ENCODE measurements at regions not wholly inside any gene's neighbourhood (a gene's known extent, or its start where the extent isn't known, plus 50 kb on each side); places are given as distances from the start of the nearest gene placed in this dataset.

DNA sequence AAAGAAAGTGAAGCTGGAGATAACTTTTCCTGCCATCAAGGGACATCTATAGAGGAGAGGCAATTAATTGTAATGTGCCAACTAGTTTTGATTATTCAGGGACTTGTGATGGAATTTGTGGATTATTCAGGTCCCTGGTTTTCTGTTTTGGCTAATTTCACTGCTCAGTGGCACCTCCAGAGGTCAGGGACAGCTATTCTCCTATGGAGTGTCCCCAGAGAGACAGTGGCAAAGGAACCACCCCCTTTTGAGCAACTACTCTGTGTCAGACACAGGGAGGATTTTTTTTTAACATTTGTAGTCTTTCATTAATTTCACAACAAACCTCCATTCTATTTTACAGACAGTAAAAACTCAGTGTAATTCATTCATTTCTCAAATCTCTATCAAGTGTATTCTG, 206.0 kb upstream of the SPRED2 start:
- ChIA-PET POLR2A (no interaction called here), CTCF (no interaction called here)

DNA sequence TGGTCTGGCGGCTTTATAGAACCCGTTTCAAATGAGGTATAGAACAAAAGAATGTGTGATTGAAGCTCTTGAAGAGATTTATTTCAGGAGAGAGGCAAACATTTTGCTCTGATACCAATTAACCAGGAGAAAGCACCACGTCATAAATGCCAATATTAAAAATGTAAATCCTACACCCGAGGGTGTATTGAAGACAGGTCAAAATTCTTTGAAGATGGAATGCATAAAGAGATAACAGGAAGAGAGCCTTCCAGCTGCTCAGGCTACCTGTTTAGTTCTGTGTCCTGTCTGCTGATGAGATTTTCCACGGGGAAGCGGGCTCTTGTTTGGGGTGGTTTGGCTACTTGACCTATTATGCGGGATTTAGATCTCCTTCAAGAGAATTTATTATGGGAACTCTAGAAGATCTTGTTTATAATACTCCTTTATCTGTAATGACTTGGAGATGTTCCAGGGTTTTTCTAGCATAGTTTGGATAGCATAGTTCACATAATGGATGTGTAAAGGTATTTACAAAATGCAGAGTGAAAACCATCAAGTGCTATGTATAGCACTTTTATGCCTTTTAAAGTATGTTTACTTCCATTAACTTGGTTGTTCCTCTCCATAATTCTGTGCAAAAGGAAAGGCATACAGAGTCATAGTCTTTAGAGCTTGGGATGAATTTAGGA, 204.5 kb upstream of the SPRED2 start:
- ChIA-PET CTCF (no interaction called here), POLR2A (no interaction called here)

DNA sequence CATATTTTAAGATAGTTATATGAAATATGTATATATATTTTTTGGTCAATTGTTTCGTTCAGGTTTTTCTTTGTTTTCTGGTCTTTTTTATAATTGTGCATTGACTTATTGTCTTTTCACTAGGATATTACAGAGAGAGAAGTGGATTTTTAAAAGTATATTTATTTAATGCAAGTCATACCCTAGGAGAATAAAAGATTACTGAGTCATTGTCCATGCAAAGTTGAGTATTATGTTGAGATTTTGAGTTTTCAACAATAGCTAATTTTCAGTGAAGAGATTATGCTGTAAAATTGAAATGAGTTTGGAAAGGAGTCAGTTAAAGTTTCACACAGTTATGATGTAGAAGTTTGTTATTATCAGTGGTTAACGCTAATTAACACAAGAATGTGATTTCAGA, 203.6 kb upstream of the SPRED2 start:
- POLR2A ChIA-PET: no interaction called here

DNA sequence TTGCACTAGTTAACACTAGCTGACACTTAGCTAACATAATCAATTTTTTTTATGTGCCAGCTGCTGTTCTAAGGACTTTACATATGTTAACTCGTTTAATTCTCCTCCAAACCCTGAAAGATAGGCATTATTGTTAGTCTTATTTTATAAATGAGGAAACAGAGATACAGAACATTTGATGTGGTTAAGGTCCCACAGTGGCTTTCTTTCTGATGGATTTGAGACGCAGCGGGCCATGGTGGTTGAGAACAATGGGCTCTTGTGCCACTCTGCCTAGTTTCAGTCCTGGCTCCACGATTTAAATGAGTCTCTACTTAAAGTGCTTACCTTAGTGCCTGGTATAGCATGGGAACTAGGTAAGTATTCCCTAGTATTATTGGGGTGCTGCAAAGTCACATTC, 201.9 kb upstream of the SPRED2 start:
- ChIA-PET CTCF (no interaction called here), POLR2A (no interaction called here)

More for the DNA sequence above, 203.6 kb upstream of the SPRED2 start:
- CTCF ChIA-PET: no interaction called here

DNA sequence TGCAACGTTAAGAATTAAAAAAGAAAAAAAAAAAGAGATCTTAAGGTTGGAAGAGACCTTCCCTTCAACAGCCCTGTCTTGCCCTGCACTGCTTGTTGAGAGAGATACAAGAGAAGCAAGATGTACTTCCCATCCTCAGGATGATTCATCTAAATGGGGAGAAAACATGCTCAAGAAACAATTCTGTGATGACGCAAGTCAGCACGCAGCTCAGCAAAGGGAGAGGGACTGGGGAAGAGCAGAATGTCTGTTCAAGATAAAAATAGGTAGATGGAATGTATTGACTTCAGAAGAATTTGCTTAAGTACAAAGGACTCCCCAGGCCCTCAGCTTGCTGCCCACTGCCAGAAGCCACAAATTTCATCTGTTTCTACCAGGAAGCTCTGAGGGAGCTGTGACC, 198.2 kb upstream of the SPRED2 start:
- ChIA-PET CTCF (no interaction called here), POLR2A (no interaction called here)

DNA sequence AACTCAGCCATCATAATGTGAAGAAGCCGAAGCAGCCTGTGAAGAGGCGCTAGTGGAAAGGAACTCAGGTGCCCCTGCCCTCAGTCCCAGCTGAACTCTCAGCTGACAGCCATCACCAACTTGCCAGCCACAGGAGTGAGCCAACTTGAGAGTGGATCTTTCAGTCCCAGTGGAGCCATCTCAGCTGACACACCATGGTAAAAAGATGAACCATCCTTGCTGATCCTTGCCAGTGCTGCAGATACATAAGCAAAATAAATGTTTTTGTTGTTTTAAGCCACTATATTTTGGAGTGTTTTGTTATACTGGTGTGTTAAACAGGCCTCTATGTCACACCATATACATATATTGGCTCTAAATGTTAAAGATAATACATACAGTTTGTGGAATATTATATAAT, 195.8 kb upstream of the SPRED2 start:
- ChIA-PET POLR2A (no interaction called here), CTCF (interaction anchor here (1.2 kb wide), 1 partner anchor 10 kb away, joined by 3 read pairs; no protein-coding TSS in a partner anchor)

DNA sequence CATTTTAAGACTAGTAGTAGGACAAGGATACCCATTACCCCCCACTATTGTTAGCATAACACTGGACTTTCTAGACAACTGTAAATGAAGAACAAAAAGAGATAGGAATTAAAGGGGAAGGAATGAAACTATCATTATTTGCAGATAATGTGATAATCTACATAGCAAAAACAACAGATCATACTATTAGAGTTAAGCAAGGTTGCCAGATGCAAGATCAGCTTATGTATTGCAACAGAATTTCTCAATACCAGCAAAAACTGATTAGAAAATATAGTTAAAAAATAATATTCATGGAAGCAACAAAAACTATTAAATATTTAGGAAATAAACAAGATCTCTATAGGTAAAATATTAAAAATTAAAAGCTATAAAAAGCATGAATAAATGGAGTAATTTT, 194.4 kb upstream of the SPRED2 start:
- ChIA-PET POLR2A (no interaction called here), CTCF (no interaction called here)

DNA sequence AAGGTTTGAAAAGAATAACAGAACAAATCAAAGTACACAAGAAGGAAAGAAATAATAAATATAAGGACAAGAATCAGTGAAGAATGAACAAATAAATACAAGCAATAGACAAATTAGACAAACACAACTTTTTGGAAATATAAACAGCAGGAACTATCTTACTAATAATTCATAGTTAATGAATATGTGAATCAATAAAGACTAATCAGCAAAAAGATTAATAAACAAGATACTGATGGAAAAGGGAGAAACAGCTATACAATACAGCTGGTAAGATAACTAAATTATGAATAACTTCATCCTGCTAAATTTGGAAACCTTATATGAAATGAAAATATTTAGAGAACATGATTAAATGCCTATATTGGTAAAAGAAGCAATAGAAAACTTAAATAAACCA, 193.6 kb upstream of the SPRED2 start:
- ChIA-PET POLR2A (no interaction called here), CTCF (no interaction called here)

DNA sequence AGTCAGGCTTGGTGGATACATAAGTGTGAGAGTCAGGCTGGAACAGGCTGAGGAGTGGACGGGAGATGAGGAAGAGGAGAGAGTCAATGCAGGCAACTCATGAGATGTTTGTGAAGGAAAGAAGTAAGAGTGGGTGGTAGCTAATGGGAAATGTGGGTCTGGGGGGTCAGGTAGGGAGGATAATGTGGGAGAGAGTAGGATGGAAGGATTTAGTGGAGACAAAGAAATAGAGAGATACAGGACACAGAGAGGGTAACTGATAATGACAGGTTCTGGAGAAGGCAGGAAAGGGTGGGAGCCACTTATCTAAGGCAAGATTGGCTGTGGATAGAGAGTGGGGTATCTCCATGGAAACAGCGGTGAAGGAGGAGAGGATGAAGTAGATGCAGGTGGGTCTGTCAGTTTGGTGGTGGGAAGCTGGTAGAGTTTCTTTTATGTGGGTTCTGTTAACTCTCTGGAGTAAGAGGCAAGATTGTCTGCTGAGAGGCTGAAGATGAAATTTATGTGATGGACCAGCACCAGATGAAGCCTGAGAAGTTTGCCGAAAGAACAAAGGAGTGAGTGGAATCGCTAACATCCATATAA, 190.6 kb upstream of the SPRED2 start:
- POLR2A ChIA-PET: no interaction called here
- CTCF ChIA-PET: no interaction called here

DNA sequence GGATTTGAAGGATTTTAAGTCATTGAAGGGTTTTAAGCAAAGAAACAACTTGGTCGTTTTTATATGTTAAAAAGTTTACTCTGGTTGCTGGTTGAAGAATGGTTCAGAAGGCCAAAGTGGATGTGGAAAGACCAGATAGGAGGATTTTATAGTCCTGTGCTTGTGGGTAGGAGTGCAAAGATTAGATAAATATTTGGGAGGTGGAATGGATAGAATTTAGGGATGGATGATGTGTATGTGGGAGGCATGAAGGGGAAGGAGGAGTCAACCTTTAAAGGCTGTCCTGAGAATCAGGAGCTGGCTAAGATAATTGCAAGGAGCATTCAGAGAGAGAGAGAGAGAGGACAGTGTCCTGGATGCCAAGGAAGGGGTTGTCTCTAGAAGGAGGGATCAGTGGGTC, 190.1 kb upstream of the SPRED2 start:
- ChIA-PET CTCF (no interaction called here), POLR2A (no interaction called here)

DNA sequence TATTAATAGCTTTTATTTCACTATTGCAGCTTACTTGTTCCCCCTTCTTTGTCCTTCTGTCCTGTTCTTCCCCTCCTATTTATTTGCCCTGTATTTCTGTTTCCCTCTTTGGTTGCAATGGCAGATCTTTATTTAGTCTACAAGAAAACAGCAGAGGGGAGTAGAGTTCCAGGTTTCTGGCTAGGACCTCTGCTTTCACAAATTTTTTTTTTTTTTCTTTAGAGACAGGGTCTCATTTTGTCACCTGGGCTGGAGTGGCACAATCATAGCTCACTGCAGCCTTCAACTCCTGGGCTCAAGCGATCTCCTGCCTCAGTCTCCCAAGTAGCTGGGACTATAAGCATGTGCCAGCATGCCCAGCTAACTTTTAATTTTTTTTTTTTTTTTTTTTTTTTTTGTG, 188.1 kb upstream of the SPRED2 start:
- POLR2A ChIA-PET: no interaction called here
- CTCF ChIA-PET: no interaction called here

DNA sequence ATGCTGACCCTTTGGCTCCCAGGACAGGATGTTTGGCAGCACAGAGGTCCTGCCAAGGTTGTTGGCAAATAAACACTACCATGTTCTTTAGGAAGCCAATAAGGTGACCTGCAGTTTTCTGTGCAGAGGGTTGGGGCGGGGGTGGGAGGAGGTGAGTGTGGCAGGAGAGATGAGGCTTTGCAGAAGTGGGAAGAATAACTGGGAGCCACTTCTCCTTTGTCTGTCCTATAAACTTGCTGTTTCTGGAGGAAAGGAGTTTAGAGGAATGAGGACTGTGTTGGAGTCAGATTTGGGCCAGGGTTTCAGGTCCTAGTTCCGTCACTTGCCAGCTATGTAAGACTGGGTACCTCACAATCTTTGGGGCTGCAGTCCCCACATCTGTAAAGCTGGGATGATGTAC, 187.6 kb upstream of the SPRED2 start:
- ChIA-PET CTCF (no interaction called here), POLR2A (no interaction called here)

DNA sequence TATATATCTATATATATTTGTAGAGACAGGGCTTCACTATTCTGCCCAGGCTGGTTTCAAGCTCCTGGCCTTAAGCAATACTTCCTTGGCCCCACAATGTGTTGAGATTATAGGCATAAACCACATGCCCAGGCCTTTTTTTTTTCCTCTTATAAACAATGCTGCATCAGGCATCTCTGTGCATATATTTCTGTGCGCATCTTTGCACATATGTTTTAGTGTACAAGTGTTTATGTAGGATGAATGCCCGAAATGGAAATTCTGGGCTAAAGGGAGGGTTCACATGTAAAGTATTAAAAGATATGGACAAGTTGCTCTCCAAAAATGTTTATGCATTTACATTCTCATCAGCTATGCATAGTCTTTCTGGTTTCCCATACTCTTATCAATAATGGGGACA, 183.2 kb upstream of the SPRED2 start:
- POLR2A ChIA-PET: no interaction called here
- CTCF ChIA-PET: interaction anchor here (0.6 kb wide), 1 partner anchor 77 kb away, joined by 3 read pairs; no protein-coding TSS in a partner anchor

DNA sequence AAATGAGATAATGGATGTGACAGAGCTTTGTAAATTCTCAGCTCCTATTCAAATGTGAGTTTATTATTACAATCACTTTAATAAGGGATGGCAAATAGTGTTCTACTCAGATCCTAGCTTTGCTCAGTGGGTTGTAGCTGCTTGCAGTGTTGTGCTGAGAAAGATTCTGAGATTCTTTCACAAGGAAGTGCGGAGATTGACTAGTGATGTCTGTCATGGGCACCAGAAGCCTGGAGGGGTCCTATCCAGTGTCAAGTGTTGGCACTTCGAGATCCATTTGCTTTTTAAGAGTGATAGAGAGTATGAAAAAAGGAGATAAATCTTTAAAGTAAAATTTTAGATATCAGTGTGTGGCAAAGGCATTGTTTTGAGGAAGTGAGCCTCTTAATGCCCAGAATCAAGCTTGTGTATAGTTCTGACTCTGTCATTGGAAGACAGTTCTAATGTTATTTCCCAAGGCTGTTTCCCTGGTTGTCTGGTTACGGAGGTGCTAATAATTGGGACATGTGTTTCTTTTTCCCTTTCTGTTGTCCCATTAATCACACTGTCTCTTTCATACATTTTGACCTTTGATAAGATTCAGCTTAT, 181.7 kb upstream of the SPRED2 start:
- ChIA-PET POLR2A (no interaction called here), CTCF (no interaction called here)

DNA sequence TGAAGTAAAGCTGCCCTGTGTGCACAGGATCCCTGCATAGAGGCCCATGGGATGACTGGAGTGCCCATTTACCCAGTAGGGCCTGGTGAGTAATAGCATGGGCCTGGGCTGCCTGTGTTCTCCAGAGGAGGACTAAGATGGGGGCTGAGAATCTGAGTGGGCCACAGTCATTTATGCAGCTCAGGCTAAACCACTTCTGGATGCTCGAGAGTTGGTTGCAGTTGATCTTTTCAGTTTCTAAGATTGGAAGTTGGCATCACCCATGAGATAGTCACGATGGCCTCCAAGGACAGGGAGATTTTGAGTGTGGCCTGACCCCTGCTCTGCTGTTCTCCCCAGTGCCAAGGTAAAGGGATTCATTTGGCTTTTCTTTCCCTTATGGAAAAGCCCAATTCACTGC, 179.1 kb upstream of the SPRED2 start:
- ChIA-PET CTCF (no interaction called here), POLR2A (no interaction called here)

DNA sequence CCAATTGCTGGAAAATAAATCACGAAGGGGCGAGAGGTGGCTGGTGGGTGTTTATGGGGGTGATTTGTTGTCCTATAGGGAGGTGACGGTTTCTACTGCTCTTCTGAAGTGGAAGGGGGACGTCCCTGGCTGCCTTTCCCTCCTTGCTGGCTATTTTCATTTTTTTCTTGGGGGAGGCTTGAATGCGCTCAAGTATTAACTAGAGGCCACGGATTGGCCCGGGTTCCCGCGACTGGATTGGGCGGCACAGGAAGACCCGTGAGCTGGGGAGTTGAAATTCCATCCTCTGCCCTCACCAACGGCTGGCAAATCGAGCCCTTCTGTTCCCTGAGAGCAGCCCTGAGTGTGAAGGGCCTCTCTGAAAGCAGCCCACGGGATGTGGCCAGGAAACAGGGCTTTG, 176.5 kb upstream of the SPRED2 start:
- ChIA-PET POLR2A (no interaction called here), CTCF (no interaction called here)

DNA sequence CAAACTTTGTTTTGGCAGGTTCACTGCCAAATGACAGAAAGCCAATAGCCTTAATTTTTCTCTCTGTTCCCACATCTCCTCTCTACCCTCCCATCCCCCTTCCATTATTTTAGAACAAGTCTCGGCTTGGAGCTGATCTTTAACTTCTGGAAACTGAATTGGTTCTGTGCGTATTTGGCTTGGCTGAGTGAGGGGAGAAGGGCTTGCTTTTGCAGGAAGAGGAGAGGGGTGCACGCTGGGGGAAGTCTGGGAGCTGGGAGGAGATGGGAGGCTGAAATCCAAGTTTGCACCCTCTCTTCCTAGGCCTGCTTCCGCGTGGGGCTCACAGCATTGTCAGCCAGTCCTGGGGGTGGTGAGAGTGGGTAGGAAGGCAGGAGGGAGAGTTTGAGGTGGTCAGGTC, 176.1 kb upstream of the SPRED2 start:
- POLR2A ChIA-PET: no interaction called here
- CTCF ChIA-PET: no interaction called here

DNA sequence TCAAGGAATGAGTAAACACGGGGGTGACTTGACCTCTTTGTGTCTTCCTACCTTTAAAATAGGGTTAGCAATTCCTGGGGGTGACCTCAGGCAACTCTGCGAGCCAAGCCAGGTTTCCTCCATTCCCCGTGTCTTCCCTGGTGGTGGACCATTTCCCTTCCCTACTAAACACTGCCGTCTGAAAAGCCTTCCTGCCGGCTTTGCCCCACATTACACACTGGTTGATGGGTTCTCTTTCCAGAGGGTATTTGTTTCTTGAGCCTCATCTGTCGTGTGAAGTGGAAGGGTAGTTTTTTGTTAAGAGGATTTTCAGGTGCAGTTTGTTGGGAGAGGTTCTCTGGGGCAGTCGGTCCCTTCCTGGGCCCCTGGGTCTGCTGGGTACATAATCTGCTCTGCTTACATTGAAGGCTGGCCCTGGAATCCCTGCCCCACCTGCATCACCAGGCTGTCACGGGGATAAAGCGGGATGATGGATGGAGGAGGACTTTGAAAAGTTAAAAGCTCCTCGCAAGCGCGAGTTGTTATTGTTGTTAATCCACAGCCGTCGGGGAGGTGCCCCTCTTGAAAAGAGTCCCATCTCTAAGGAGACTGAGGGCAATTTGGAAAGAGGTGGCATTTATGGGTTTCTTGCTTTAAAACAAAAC, 175.4 kb upstream of the SPRED2 start:
- ChIA-PET CTCF (no interaction called here), POLR2A (no interaction called here)

DNA sequence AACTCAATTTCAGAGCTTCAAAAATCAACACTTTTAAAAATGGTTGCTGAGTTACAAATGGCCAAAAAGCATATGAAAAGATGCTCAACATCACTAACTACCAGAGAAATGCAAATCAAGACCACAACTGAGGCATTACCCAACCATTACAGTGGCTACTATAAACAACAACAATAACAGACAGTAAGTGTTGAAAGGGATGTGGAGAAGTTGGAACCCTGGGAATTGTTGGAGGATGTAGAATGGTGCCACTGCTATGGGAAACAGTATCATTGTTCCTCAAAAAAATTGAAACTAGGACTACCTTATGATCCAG, 173.3 kb upstream of the SPRED2 start:
- CTCF ChIA-PET: no interaction called here
- POLR2A ChIA-PET: no interaction called here

DNA sequence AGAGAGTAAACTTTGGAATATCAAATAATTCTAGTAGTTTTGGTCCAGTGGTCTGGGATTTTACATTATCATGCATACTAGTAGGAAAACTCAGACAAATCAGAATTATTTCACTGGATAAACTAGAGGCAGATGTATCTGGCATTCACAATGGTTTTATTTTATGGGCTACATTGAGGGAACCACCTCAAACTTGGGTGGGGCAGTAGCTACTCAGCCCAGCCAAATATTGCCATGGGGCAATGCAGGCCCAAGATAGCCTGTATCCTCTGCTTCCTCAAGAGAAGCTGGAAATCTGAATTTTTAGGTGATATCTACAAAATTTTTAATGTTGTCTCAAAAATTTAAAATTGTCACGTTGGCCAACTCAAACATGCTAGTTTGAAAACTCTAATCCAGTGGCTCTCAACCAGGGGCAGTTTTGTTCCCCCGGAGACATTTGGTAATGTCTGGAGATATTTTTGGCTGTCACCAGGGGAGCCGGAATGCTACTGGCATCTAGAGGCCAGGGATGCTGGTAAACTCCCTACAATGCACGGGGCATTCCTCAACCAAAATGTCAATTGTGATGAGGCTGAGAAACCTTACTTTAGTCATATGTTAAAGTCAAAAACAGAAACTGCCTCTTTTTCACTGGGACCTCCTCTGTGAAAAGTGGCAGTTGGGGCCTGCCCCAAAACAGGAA, 172.8 kb upstream of the SPRED2 start:
- ChIA-PET POLR2A (no interaction called here), CTCF (no interaction called here)

DNA sequence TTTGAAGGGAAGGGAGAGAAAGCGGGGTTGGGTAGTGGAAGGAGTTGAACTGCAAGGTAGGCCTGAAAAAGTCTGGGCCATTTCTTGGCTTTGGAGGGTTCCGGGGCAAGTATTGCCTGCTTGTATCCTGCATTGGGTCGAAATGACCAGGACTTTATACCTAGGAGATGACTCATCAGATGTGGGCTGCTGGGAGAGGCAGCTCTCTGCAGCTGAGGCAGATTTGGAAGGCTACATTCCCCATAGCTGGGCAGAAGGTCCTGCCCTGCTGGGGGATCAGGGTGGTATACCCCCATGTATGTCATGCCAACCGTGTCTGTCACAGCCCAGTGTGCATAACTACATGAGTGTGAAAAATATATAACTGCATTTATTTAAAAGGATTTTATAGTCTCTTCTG, 171.8 kb upstream of the SPRED2 start:
- ChIA-PET POLR2A (no interaction called here), CTCF (no interaction called here)

Data from activated CD8-positive, alpha-beta memory T cell treated with anti-CD3 and anti-CD28 coated beads for 36 hours (primary cell).